ENCODE measurements at regions not wholly inside any gene's neighbourhood (a gene's known extent, or its start where the extent isn't known, plus 50 kb on each side); places are given as distances from the start of the nearest gene placed in this dataset.
"Not testable (repeated sequence)": the region's sequence is repeated elsewhere in the genome, so short reads cannot be mapped to it uniquely, and the experiment has no call there.

- H3K4me1 ChIP-seq; H3K9me3 ChIP-seq; intact Hi-C loops (cut with DNase I); H3K27me3 ChIP-seq; H3K27ac ChIP-seq; H3K36me3 ChIP-seq: not testable (repeated sequence)
- ATAC-seq, result peak in 5 of 8 donors; percentile 64 to 84 (median 79)
- H3K4me3 ChIP-seq, result peak overlapping the region in 7 of 10 donors; percentile 28 to 48 (median 40)
- peak in 1 of 2 donors; percentile 11 for DNase-seq
- WGBS, 2 donors, result 0% methylated on average over 21 of the region's 70 CpGs; no CpG with 5 or more reads in 1 of the 2 donors
These were observed 129.5 kb upstream of the PRKX start for GRCh38 chrX:3842822-3843521.

GRCh38 chrX:3838754-3839153 is 125.3 kb upstream of the PRKX start:
- DNase-seq; H3K36me3 ChIP-seq; H3K4me1 ChIP-seq; H3K4me3 ChIP-seq; H3K9me3 ChIP-seq; H3K27me3 ChIP-seq; intact Hi-C loops (cut with DNase I); ATAC-seq; H3K27ac ChIP-seq: not testable (repeated sequence)
- WGBS, 2 donors, result 98% methylated on average over 18 of the region's 24 CpGs; no CpG with 5 or more reads in 1 of the 2 donors

- DNase-seq; H3K27ac ChIP-seq; H3K27me3 ChIP-seq; H3K4me1 ChIP-seq; ATAC-seq; intact Hi-C loops (cut with DNase I); H3K36me3 ChIP-seq; H3K4me3 ChIP-seq; H3K9me3 ChIP-seq: not testable (repeated sequence)
- WGBS, 2 donors, result 94% methylated on average over 22 of the region's 58 CpGs; no CpG with 5 or more reads in 1 of the 2 donors
These were observed 124.7 kb upstream of the PRKX start for GRCh38 chrX:3837958-3838643.

- H3K27ac ChIP-seq; H3K36me3 ChIP-seq; ATAC-seq; DNase-seq; H3K4me3 ChIP-seq; H3K9me3 ChIP-seq; intact Hi-C loops (cut with DNase I); H3K4me1 ChIP-seq; H3K27me3 ChIP-seq: not testable (repeated sequence)
- WGBS, 2 donors, result no CpG with 5 or more reads among the region's 13 CpGs
These were observed 123.8 kb upstream of the PRKX start for GRCh38 chrX:3837211-3837610.

GRCh38 chrX:3833761-3834542 is 120.5 kb upstream of the PRKX start:
- H3K27me3 ChIP-seq; DNase-seq; intact Hi-C loops (cut with DNase I); H3K27ac ChIP-seq; H3K36me3 ChIP-seq; H3K9me3 ChIP-seq; H3K4me1 ChIP-seq; ATAC-seq; H3K4me3 ChIP-seq: not testable (repeated sequence)
- WGBS, 2 donors, result no CpG with 5 or more reads among the region's 11 CpGs

GRCh38 chrX:3830020-3830419 is 116.6 kb upstream of the PRKX start:
- H3K4me1 ChIP-seq; H3K27ac ChIP-seq; H3K27me3 ChIP-seq; H3K4me3 ChIP-seq; H3K9me3 ChIP-seq; H3K36me3 ChIP-seq; DNase-seq; intact Hi-C loops (cut with DNase I); ATAC-seq: not testable (repeated sequence)
- WGBS, 2 donors, result 98 to 100% methylated on average over 1 to 5 of the region's 9 CpGs

- H3K36me3 ChIP-seq; H3K9me3 ChIP-seq; H3K27ac ChIP-seq; H3K27me3 ChIP-seq; DNase-seq; H3K4me3 ChIP-seq; ATAC-seq; H3K4me1 ChIP-seq; intact Hi-C loops (cut with DNase I): not testable (repeated sequence)
- 64 to 77% methylated on average over 6 to 8 of the region's 12 CpGs for WGBS, 2 donors
These were observed 115.6 kb upstream of the PRKX start for GRCh38 chrX:3829041-3829531.

- DNase-seq; ATAC-seq; H3K27me3 ChIP-seq; H3K4me1 ChIP-seq; H3K9me3 ChIP-seq; H3K4me3 ChIP-seq; intact Hi-C loops (cut with DNase I); H3K27ac ChIP-seq; H3K36me3 ChIP-seq: not testable (repeated sequence)
- WGBS, 2 donors, result 71 to 81% methylated on average over 12 to 17 of the region's 20 CpGs
These were observed 115.1 kb upstream of the PRKX start for GRCh38 chrX:3828378-3829040.

- no CpG with 5 or more reads among the region's 5 CpGs for WGBS, 2 donors
- ATAC-seq; H3K4me3 ChIP-seq; H3K4me1 ChIP-seq; H3K27me3 ChIP-seq; DNase-seq; H3K9me3 ChIP-seq; intact Hi-C loops (cut with DNase I); H3K27ac ChIP-seq: not testable (repeated sequence)
- H3K36me3 ChIP-seq, result peaks cover 0 to 25% (median 0%) of the 10 kb centered on the region in 9 donors
These were observed 110.6 kb upstream of the PRKX start for GRCh38 chrX:3824008-3824407.
